SJSA1 (cell line): ENCODE measurements at regions not wholly inside any gene's neighbourhood (a gene's known extent, or its start where the extent isn't known, plus 50 kb on each side); places are given as distances from the start of the nearest gene placed in this dataset.

Experiments
- DNase-seq, 2 experiments: peaks; one replicate each; pipeline ENCODE4 v3.0.0-alpha.2; 2015 to 2020; ENCODE audit warnings: low spot score in 2 of 2, low read depth in 1 of 2
- H3K27ac ChIP-seq: fragments of 250-450 bp; sonication (Bioruptor Pico); 2 replicates; pipeline ENCODE4 v1.5.1; 2020; ENCODE audit warnings: mild to moderate bottlenecking, moderate library complexity
- H3K27me3 ChIP-seq: fragments of 250-450 bp; sonication (Bioruptor Pico); replicated peaks from 2 replicates; pipeline ENCODE4 v1.5.1; 2020; ENCODE audit warnings: mild to moderate bottlenecking, moderate library complexity
- H3K36me3 ChIP-seq: fragments of 250-450 bp; sonication (Bioruptor Pico); 2 replicates; pipeline ENCODE4 v1.5.1; 2020; ENCODE audit warnings: mild to moderate bottlenecking
- H3K4me1 ChIP-seq: fragments of 250-450 bp; sonication (Bioruptor Pico); replicated peaks from 2 replicates; pipeline ENCODE4 v1.6.1; 2021; ENCODE audit warnings: mild to moderate bottlenecking
- H3K4me3 ChIP-seq: fragments of 250-450 bp; sonication (Bioruptor Pico); 2 replicates; pipeline ENCODE4 v1.5.1; 2020; ENCODE audit warnings: mild to moderate bottlenecking
- H3K9me3 ChIP-seq: fragments of 250-450 bp; sonication (Bioruptor Pico); replicated peaks from 2 replicates; pipeline ENCODE4 v1.5.1; 2020; ENCODE audit warnings: mild to moderate bottlenecking

GRCh38 chr1:189662190-189662589 lies 815.5 kb downstream of the BRINP3 start:
- no peak overlapping the region for H3K27ac ChIP-seq
- DNase-seq, result no peak
- H3K4me1 ChIP-seq, result no peaks in the 10 kb centered on the region
- H3K4me3 ChIP-seq, result no peak overlapping the region
- no peaks in the 10 kb centered on the region for H3K36me3 ChIP-seq
- 0 out of 2 replicates have a peak, but pooled peaks cover 5% of the 10 kb centered on the region for H3K9me3 ChIP-seq
- H3K27me3 ChIP-seq, result no peaks in the 10 kb centered on the region

DNA sequence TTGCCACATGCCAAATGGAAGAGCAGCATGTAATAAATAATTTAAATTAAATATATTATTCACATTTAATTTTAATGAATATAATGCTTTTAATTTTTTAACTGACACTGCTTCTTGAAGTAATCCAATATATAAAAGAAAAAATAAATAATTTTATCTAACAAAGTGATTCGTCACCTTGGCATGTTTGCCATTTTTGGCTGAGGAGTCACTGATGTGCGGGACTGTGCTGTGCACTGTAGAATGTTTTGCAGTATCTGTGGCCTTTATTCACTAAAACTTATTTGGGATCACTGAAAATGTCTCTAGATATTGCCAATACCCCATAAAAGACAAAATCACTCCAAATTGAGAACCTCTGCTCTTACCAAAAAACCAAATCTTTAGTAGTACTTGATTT lies 807.8 kb downstream of the BRINP3 start:
- H3K4me3 ChIP-seq, result no peak overlapping the region
- no peak for DNase-seq
- no peaks in the 10 kb centered on the region for H3K27me3 ChIP-seq
- no peak overlapping the region for H3K27ac ChIP-seq
- no peaks in the 10 kb centered on the region for H3K4me1 ChIP-seq
- no peaks in the 10 kb centered on the region for H3K36me3 ChIP-seq
- H3K9me3 ChIP-seq, result no peaks in the 10 kb centered on the region

DNA sequence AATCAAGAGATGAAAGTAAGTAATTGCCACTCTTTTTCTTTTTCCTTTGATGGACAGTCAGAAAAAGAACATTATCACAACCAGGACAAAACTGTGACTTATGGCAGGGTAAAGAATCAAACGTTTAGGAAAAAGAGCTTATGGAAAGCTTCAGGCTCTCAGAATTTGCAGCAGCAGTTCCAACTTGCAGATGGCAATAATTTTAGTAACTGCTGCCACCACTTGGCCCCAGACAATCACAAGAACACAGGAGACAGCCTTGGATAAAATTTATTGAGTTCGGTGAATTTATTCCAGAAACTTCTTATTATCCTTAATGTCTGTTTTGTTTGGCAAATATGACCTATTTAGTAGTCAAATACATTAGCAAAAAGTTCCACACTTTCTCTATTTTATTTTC lies 804.4 kb downstream of the BRINP3 start:
- no peak overlapping the region for H3K27ac ChIP-seq
- no peak for DNase-seq
- H3K4me1 ChIP-seq, result no peaks in the 10 kb centered on the region
- no peaks in the 10 kb centered on the region for H3K27me3 ChIP-seq
- H3K36me3 ChIP-seq, result no peaks in the 10 kb centered on the region
- H3K9me3 ChIP-seq, result no peaks in the 10 kb centered on the region
- H3K4me3 ChIP-seq, result no peak overlapping the region

DNA sequence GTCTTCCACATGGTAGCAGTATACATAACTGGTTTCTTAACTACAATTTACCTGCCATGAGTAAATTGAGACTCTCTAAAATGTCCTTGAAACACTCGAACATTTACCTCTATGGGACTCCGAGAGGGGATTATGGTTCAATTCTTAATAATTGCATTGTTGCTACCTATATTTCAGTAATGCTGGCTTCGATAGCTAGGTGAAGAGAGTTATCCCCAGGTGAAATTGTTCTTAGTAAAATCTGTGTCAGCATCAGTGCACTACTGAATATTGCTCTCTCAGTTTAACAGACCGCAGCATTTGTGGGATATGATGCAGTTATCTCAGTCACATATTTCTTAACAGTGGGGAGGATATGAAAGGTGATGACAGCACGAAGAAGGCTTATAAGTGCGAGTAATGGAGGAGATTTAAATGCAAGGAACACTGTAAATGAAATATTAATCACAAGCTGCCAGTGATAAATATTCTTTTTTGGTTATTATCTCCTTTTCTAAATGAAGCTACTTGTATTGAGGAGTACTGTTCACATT lies 801.9 kb downstream of the BRINP3 start:
- H3K4me1 ChIP-seq, result no peaks in the 10 kb centered on the region
- H3K27ac ChIP-seq, result no peak overlapping the region
- H3K4me3 ChIP-seq, result no peak overlapping the region
- DNase-seq, result no peak
- no peaks in the 10 kb centered on the region for H3K9me3 ChIP-seq
- no peaks in the 10 kb centered on the region for H3K27me3 ChIP-seq
- no peaks in the 10 kb centered on the region for H3K36me3 ChIP-seq

DNA sequence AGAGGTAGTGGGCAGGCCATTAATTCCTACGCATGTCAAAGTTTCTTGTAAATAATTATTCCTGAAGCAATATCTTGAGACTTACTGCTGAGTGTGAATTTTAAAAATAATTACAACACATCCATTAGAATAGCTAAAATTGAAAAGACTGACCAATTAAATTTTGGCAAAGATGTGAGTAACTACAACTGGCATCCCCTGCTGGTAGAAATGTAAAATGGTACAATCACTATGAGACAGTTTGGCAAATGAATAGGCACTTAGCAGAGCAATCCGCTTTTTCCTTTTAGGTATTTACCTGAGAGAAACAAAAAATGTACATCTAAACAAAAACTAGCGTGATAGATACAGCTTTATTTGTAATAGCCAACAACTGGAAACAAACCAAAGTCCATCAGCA lies 798.9 kb downstream of the BRINP3 start:
- no peaks in the 10 kb centered on the region for H3K27me3 ChIP-seq
- DNase-seq, result no peak
- no peak overlapping the region for H3K27ac ChIP-seq
- H3K4me1 ChIP-seq, result no peaks in the 10 kb centered on the region
- H3K4me3 ChIP-seq, result no peak overlapping the region
- H3K9me3 ChIP-seq, result no peaks in the 10 kb centered on the region
- no peaks in the 10 kb centered on the region for H3K36me3 ChIP-seq

DNA sequence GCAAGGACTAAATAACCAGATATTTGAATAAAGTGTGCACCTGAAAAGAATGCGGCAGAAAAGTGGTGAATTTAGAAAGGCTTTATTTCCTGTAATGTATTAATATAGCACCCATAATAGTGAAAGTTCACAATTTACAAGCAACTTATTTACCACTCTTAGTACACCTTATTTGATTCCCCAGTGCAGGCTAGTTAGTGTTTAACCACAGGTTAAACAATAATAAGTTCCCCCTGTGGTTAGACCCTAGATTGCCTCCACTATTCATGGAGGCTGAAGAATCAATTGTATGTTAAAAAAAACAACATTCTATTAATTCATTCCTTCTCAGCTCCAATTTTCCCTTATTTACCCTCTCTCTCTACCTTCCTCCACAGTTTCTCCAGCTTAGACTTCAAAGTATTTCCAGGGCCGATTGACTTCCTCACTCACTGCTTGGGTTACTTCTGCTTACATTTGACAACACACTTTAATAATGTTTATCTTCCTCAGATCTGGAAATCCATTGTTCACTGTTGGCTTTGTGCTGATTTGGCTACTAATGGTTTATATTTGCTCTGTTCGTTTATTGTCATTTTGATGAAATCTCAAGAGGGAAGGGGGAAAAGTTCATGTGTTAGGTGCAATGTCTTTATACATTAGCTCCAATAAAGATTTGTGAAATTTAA lies 796.3 kb downstream of the BRINP3 start:
- no peaks in the 10 kb centered on the region for H3K27me3 ChIP-seq
- no peaks in the 10 kb centered on the region for H3K9me3 ChIP-seq
- no peak for DNase-seq
- no peaks in the 10 kb centered on the region for H3K4me1 ChIP-seq
- H3K4me3 ChIP-seq, result no peak overlapping the region
- H3K36me3 ChIP-seq, result no peaks in the 10 kb centered on the region
- H3K27ac ChIP-seq, result no peak overlapping the region

DNA sequence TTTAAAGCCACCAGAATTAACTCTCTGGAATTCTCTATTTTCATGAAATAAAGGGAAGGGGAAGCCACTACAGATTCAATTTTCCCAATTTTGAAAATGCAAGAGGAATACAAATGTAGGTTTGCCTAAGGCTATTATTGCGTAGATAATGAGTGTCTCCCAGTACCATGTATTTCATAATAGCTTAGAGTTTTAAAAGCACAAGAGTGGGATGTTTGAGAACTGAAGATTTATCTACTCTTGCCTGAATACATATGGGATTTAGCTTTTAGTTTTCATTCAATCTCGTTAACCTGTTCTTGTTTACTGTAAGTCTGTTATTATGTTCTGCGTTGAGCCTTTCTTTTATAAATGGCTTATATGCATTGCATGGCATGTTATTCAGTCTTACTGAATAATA lies 795.1 kb downstream of the BRINP3 start:
- no peak for DNase-seq
- Histone ChIP-seq H3K4me3 (no peak overlapping the region), H3K27me3 (no peaks in the 10 kb centered on the region), H3K4me1 (no peaks in the 10 kb centered on the region), H3K36me3 (no peaks in the 10 kb centered on the region), H3K27ac (no peak overlapping the region), H3K9me3 (no peaks in the 10 kb centered on the region)

GRCh38 chr1:189686288-189686687 lies 791.4 kb downstream of the BRINP3 start:
- Histone ChIP-seq H3K27ac (no peak overlapping the region), H3K27me3 (no peaks in the 10 kb centered on the region), H3K4me1 (no peaks in the 10 kb centered on the region), H3K9me3 (no peaks in the 10 kb centered on the region), H3K4me3 (no peak overlapping the region), H3K36me3 (no peaks in the 10 kb centered on the region)
- DNase-seq, result no peak

GRCh38 chr1:189693140-189693539 lies 784.5 kb downstream of the BRINP3 start:
- no peak for DNase-seq
- H3K27me3 ChIP-seq, result no peaks in the 10 kb centered on the region
- H3K9me3 ChIP-seq, result peaks cover 3% of the 10 kb centered on the region; the same call in 1 of the 2 replicates
- no peak overlapping the region for H3K4me3 ChIP-seq
- H3K4me1 ChIP-seq, result no peaks in the 10 kb centered on the region
- H3K36me3 ChIP-seq, result no peaks in the 10 kb centered on the region
- H3K27ac ChIP-seq, result no peak overlapping the region

DNA sequence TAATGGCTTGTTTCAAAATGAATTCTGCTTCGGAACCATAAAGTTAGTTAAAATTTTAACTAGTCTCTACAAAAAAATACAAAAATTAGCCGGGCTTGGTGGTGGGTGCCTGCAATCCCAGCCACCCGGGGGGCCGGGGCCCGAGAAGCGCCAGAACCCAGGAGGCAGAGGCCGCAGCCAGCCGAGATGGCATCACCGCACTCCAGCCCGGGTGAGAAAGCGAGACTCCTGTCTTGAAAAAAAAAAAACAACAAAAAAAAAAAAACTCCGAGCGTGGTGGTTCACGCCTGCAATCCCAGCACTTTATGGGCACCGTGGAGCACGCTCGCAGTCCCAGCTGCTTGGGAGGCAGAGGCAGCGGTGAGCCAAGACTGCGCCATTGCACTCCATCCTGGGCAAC lies 781.4 kb downstream of the BRINP3 start:
- Histone ChIP-seq H3K9me3 (peaks cover 3% of the 10 kb centered on the region; the same call in 1 of the 2 replicates), H3K27me3 (no peaks in the 10 kb centered on the region), H3K4me1 (no peaks in the 10 kb centered on the region), H3K27ac (no peak overlapping the region), H3K36me3 (no peaks in the 10 kb centered on the region), H3K4me3 (no peak overlapping the region)
- no peak for DNase-seq

GRCh38 chr1:189697113-189697512 lies 780.6 kb downstream of the BRINP3 start:
- no peak overlapping the region for H3K27ac ChIP-seq
- no peak for DNase-seq
- no peaks in the 10 kb centered on the region for H3K36me3 ChIP-seq
- no peaks in the 10 kb centered on the region for H3K4me1 ChIP-seq
- H3K9me3 ChIP-seq, result peaks cover 3% of the 10 kb centered on the region; the same call in 1 of the 2 replicates
- H3K27me3 ChIP-seq, result no peaks in the 10 kb centered on the region
- no peak overlapping the region for H3K4me3 ChIP-seq

DNA sequence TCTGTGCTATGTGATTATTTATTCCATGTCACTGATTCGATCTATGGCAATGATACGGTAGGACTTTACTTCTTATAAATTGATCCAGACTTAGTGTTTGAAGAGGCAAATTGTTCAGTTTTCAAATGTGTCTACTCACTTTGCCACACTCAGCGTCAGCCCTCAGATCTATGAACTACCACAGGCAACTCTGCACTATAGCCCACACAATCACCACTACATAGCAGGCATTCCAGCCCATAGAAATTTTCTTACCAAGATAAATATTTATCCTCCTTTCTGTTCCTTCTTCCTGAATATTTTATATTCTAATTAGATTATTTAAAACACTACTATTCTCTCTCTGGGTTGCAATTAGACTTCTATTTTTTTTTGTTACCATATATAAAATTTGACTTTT lies 776.1 kb downstream of the BRINP3 start:
- H3K9me3 ChIP-seq, result no peaks in the 10 kb centered on the region
- no peaks in the 10 kb centered on the region for H3K4me1 ChIP-seq
- H3K27ac ChIP-seq, result no peak overlapping the region
- no peak overlapping the region for H3K4me3 ChIP-seq
- DNase-seq, result no peak
- no peaks in the 10 kb centered on the region for H3K27me3 ChIP-seq
- no peaks in the 10 kb centered on the region for H3K36me3 ChIP-seq

GRCh38 chr1:189706594-189706993 lies 771.1 kb downstream of the BRINP3 start:
- Histone ChIP-seq H3K27ac (no peak overlapping the region), H3K4me1 (no peaks in the 10 kb centered on the region), H3K27me3 (no peaks in the 10 kb centered on the region), H3K36me3 (no peaks in the 10 kb centered on the region), H3K9me3 (peaks cover 4% of the 10 kb centered on the region; the same call in 1 of the 2 replicates), H3K4me3 (no peak overlapping the region)
- no peak for DNase-seq

DNA sequence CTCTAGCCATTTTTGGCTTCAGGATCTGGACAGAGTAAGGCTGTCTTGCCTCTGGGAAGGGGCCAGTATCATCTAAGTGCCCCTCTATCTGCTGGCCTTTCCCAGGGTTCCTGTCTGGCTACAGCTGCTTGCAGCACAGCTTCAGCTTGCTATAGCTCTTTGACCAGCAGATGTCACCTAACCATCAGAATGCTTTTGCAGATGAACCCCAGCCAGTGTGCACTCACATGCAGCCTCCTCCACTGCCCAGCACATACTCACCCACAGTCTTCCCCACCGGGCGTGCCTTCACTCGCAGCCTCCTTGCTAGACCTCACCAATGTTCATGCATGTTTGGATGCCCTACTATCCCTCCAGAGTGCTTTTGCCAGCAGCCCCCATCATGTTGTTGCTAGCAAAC lies 769.0 kb downstream of the BRINP3 start:
- no peak for DNase-seq

More for the DNA sequence above, 769.0 kb downstream of the BRINP3 start:
- Histone ChIP-seq H3K27me3 (no peaks in the 10 kb centered on the region), H3K9me3 (peaks cover 4% of the 10 kb centered on the region; the same call in 1 of the 2 replicates), H3K4me1 (no peaks in the 10 kb centered on the region), H3K4me3 (no peak overlapping the region), H3K36me3 (no peaks in the 10 kb centered on the region), H3K27ac (no peak overlapping the region)
